ENCODE measurements at regions not wholly inside any gene's neighbourhood (a gene's known extent, or its start where the extent isn't known, plus 50 kb on each side); places are given as distances from the start of the nearest gene placed in this dataset.

GRCh38 chr17:77068915-77069314, 71.9 kb upstream of the SEC14L1 start:
- Histone ChIP-seq H3K4me3 (ENCODE audit: low read depth in 1 of 2, low read length in 1 of 2) (no peak overlapping the region), H3K27ac (no peak overlapping the region), H3K36me3 (no peaks in the 10 kb centered on the region), H3K4me1 (ENCODE audit: control insufficient read depth in 1 of 2, insufficient read depth in 1 of 2, low read depth in 1 of 2, low read length in 1 of 2) (no peaks in the 10 kb centered on the region), H3K9me3 (no peaks in the 10 kb centered on the region), H3K27me3 (peaks cover 33% of the 10 kb centered on the region)
- TF ChIP-seq CTCF (IDR thresholded peaks at IDR 0.05): no peak

- Histone ChIP-seq H3K27ac (no peak overlapping the region), H3K4me3 (ENCODE audit: low read depth in 1 of 2, low read length in 1 of 2) (no peak overlapping the region), H3K9me3 (no peaks in the 10 kb centered on the region), H3K27me3 (peaks cover 33% of the 10 kb centered on the region), H3K4me1 (ENCODE audit: control insufficient read depth in 1 of 2, insufficient read depth in 1 of 2, low read depth in 1 of 2, low read length in 1 of 2) (no peaks in the 10 kb centered on the region), H3K36me3 (no peaks in the 10 kb centered on the region)
- TF ChIP-seq CTCF (IDR thresholded peaks at IDR 0.05): no peak
These were observed 69.9 kb upstream of the SEC14L1 start for GRCh38 chr17:77070888-77071279.

- H3K27me3 ChIP-seq: peaks cover 35% of the 10 kb centered on the region
- no peak overlapping the region for H3K4me3 ChIP-seq (ENCODE audit: low read depth in 1 of 2, low read length in 1 of 2)
- no peaks in the 10 kb centered on the region for H3K36me3 ChIP-seq
- no peaks in the 10 kb centered on the region for H3K4me1 ChIP-seq (ENCODE audit: control insufficient read depth in 1 of 2, insufficient read depth in 1 of 2, low read depth in 1 of 2, low read length in 1 of 2)
- H3K27ac ChIP-seq: no peak overlapping the region
- no peaks in the 10 kb centered on the region for H3K9me3 ChIP-seq
- TF ChIP-seq CTCF (IDR thresholded peaks at IDR 0.05): no peak
These were observed 68.8 kb upstream of the SEC14L1 start for GRCh38 chr17:77071925-77072490.

- TF ChIP-seq CTCF (IDR thresholded peaks at IDR 0.05): no peak
These were observed 68.1 kb upstream of the SEC14L1 start for GRCh38 chr17:77072670-77073069.

GRCh38 chr17:77074681-77075080, 66.1 kb upstream of the SEC14L1 start:
- no peak overlapping the region for H3K4me3 ChIP-seq (ENCODE audit: low read depth in 1 of 2, low read length in 1 of 2)
- H3K36me3 ChIP-seq: no peaks in the 10 kb centered on the region
- TF ChIP-seq CTCF (IDR thresholded peaks at IDR 0.05): no peak
- H3K27ac ChIP-seq: no peak overlapping the region
- no peaks in the 10 kb centered on the region for H3K4me1 ChIP-seq (ENCODE audit: control insufficient read depth in 1 of 2, insufficient read depth in 1 of 2, low read depth in 1 of 2, low read length in 1 of 2)
- H3K9me3 ChIP-seq: no peaks in the 10 kb centered on the region
- H3K27me3 ChIP-seq: peaks cover 33% of the 10 kb centered on the region

More at GRCh38 chr17:77072670-77073069, 68.1 kb upstream of the SEC14L1 start:
- no peak overlapping the region for H3K27ac ChIP-seq
- H3K27me3 ChIP-seq: peaks cover 32% of the 10 kb centered on the region
- no peaks in the 10 kb centered on the region for H3K36me3 ChIP-seq
- no peaks in the 10 kb centered on the region for H3K9me3 ChIP-seq
- no peaks in the 10 kb centered on the region for H3K4me1 ChIP-seq (ENCODE audit: control insufficient read depth in 1 of 2, insufficient read depth in 1 of 2, low read depth in 1 of 2, low read length in 1 of 2)
- H3K4me3 ChIP-seq (ENCODE audit: low read depth in 1 of 2, low read length in 1 of 2): no peak overlapping the region
